GM06990 (cell line): ENCODE measurements at regions not wholly inside any gene's neighbourhood (a gene's known extent, or its start where the extent isn't known, plus 50 kb on each side); places are given as distances from the start of the nearest gene placed in this dataset.

Experiments
- DNase-seq: peaks from one replicate; pipeline ENCODE4 v3.0.0-alpha.2; 2011; ENCODE audit not compliant: insufficient read length; ENCODE audit errors: extremely low read depth
- H3K27me3 ChIP-seq: replicated peaks from 2 replicates; pipeline ENCODE4 v1.6.0; 2011; ENCODE audit warnings: low read length; ENCODE audit not compliant: control insufficient read depth, insufficient read depth
- H3K36me3 ChIP-seq: 2 replicates; pipeline ENCODE4 v1.5.1; 2011; ENCODE audit warnings: low read length; ENCODE audit not compliant: control insufficient read depth, insufficient read depth
- H3K4me3 ChIP-seq: replicated peaks from 2 replicates; pipeline ENCODE4 v1.5.1; 2011; ENCODE audit warnings: low read depth, mild to moderate bottlenecking, control low read depth, low read length
- CTCF ChIP-seq: IDR thresholded peaks from 2 replicates; pipeline ENCODE4 v1.5.1; 2011; ENCODE audit warnings: low read length, control low read depth, mild to moderate bottlenecking, inconsistent platforms; ENCODE audit not compliant: insufficient read depth, poor library complexity, severe bottlenecking

GRCh38 chr10:9900751-9901150, 1116.9 kb upstream of the CELF2 start:
- Histone ChIP-seq H3K4me3 (no peak overlapping the region), H3K36me3 (no peaks in the 10 kb centered on the region), H3K27me3 (no peaks in the 10 kb centered on the region)
- DNase-seq: no peak
- TF ChIP-seq CTCF: no peak

GRCh38 chr10:9901971-9902370, 1115.7 kb upstream of the CELF2 start:
- H3K36me3 ChIP-seq: no peaks in the 10 kb centered on the region
- no peak for DNase-seq
- TF ChIP-seq CTCF: no peak
- no peaks in the 10 kb centered on the region for H3K27me3 ChIP-seq
- no peak overlapping the region for H3K4me3 ChIP-seq

GRCh38 chr10:9910446-9910845, 1107.2 kb upstream of the CELF2 start:
- Histone ChIP-seq H3K36me3 (no peaks in the 10 kb centered on the region), H3K27me3 (no peaks in the 10 kb centered on the region), H3K4me3 (no peak overlapping the region)
- no peak for DNase-seq
- TF ChIP-seq CTCF: no peak

GRCh38 chr10:9911488-9911887, 1106.2 kb upstream of the CELF2 start:
- H3K27me3 ChIP-seq: no peaks in the 10 kb centered on the region
- H3K36me3 ChIP-seq: no peaks in the 10 kb centered on the region
- H3K4me3 ChIP-seq: no peak overlapping the region
- DNase-seq: no peak
- TF ChIP-seq CTCF: no peak

GRCh38 chr10:9913876-9914514, 1103.7 kb upstream of the CELF2 start:
- TF ChIP-seq CTCF: no peak
- H3K4me3 ChIP-seq: no peak overlapping the region
- no peak for DNase-seq

GRCh38 chr10:9921544-9921943, 1096.1 kb upstream of the CELF2 start:
- H3K27me3 ChIP-seq: no peaks in the 10 kb centered on the region
- no peaks in the 10 kb centered on the region for H3K36me3 ChIP-seq
- H3K4me3 ChIP-seq: no peak overlapping the region
- DNase-seq: no peak
- no peak for TF ChIP-seq CTCF

More at GRCh38 chr10:9913876-9914514, 1103.7 kb upstream of the CELF2 start:
- no peaks in the 10 kb centered on the region for H3K36me3 ChIP-seq
- H3K27me3 ChIP-seq: no peaks in the 10 kb centered on the region
